Inferior parietal cortex (tissue), 1 donor: ENCODE measurements at regions not wholly inside any gene's neighbourhood (a gene's known extent, or its start where the extent isn't known, plus 50 kb on each side); places are given as distances from the start of the nearest gene placed in this dataset.

Source experiments
- DNase-seq: peaks from one replicate; pipeline ENCODE4 v3.0.0-alpha.2; 2016; ENCODE audit errors: extremely low spot score

- no peak for DNase-seq
Observed at GRCh38 chr3:76063811-76064210, 278.5 kb upstream of the ZNF717 start.

DNA sequence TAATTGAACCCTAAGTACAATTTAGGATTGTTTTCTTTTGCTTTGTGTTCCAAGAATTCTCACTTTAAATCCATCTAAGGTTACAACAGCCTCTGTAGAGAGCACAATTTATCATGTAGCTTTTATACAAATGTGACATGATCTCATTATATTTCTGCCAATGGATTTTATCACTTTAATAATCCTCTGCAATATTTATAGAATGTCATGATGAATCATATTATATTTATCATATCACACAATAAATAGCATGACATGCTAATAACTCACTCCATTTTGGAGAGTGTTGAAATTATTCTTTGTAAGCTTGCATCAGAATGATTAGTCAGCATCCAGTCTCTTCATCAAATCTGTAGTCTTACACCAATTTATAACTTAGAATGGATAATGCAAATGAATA lies 280.6 kb upstream of the ZNF717 start:
- DNase-seq: no peak

GRCh38 chr3:76078101-76078500 lies 292.8 kb upstream of the ZNF717 start:
- no peak for DNase-seq

GRCh38 chr3:76083992-76084391 lies 298.6 kb upstream of the ZNF717 start:
- DNase-seq: no peak

DNA sequence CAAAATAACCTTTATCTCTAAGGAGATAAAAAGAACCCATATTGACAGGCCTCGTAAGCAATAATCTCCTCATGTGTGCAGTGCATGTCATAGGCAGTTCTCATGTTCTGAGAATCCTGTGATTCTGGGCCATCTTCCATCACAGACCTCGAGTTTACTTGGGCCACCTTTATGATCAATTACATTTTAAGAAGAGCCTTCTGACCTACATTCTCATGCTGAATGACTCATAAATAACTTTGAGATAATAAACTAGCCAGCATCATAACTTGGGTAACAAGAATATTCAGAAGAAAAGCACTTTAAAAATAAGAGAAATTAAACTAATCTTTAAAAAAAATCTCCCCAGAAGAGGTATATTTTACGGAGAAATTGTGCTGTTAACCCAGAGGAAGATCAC lies 310.7 kb upstream of the ZNF717 start:
- no peak for DNase-seq

GRCh38 chr3:76096836-76097588 lies 311.7 kb upstream of the ZNF717 start:
- DNase-seq: no peak

GRCh38 chr3:76097589-76097969 lies 312.2 kb upstream of the ZNF717 start:
- no peak for DNase-seq

GRCh38 chr3:76099956-76100355 lies 314.6 kb upstream of the ZNF717 start:
- no peak for DNase-seq

DNA sequence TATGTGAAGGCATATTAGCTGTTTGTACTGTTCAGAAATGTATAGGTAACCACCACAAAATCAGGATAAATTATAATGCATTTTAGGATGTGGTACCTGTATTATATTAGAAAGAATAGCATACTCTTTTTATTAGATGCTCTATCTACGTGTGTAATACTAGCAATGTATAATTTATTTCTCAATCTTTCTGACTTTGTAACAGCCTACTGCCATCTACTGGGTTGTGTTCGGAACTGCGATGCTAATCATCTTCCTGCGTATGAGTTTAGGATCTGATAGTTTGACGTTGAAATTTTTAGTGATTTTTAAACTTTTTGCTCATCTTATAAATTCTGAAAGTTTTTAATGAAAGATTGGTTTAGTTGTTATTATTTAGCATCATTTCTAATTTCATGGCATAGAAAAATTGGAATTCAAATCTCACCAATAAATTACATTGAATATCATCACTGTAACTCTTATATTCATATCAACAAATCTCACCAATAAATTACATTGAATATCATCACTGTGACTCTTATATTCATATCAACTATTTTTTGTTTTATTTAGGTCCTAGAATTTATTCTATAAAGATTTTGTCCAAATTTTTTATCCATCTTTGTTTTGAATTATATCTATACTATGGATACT lies 322.7 kb upstream of the ZNF717 start:
- peak; percentile 47 for DNase-seq

DNA sequence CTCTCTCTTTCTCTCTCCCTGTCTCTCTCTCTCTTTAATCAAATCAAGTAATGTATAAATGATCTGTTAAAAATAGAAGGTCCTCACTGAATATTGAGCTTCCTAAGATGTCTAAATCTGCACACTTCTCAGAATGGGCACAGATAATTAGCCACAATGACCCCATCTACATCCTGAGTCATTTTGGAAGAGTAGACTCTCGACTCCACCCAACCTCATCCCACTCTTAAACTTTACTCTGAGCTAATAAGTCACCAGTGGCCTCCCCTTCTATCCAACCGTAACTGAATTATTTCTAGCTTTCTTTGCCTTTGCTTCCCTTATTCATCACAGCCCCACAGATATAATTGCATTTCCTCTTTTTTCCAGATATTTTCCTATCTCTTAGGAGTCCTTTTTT lies 326.5 kb upstream of the ZNF717 start:
- no peak for DNase-seq

- DNase-seq: no peak
Observed at GRCh38 chr3:76122007-76122406, 336.7 kb upstream of the ZNF717 start.

DNA sequence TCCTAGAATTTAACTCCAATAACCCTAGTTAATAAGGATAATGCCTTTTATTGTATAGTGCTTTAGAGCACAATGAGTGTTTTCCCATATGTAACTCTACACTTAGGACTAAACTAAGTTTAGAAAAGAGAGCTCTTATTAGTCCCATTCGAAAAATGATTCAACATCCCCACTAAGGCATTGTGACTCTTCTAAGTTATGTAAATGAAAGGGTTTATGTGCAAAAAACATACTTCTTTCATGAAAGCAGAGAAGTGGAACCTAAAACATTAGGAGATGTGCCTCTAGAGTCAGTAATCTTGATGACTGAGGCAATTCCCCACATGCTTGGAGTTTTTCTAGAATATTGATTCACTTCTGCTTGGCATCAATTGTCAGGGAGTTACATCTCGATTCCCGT lies 344.1 kb upstream of the ZNF717 start:
- no peak for DNase-seq

GRCh38 chr3:76131396-76132153 lies 346.2 kb upstream of the ZNF717 start:
- DNase-seq: no peak

GRCh38 chr3:76132154-76132470 lies 346.8 kb upstream of the ZNF717 start:
- no peak for DNase-seq

DNA sequence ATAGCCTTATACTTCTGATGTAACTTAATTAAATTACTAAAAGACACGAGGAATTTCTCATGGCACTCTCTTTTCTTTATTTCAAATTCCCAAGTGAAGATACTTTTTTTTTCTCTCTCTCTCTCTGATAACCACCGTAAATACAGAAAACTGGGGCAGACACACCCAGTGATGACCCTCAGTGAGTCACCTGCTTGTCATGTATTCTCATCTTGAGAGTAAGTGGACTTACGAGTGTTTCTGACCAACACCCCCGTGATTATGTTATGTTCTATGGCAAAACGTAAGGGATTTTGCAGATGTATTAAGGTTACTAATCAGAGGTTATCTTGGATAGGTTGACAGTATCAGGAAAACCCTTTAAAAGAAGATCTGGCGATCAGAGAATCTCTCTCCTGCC lies 348.8 kb upstream of the ZNF717 start:
- no peak for DNase-seq

DNA sequence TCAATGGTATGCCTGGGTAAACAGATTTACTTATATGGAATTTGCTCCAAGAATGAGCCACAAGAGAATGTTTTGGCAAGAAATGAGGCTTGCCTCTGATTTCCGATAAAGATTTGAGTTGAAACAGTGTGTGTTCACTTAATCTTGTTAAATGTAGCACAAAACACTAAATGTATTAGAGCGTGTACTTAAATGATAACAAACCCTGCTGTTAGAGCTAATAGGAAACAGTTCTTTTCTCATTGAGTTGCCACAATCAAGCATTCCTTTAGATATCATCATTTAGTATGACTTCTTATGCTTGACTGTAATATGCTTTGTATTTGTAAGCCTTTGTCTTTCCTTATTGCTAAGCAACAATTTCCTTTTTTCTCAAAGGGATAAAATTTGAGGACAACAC lies 353.6 kb upstream of the ZNF717 start:
- no peak for DNase-seq

- DNase-seq: no peak
Observed at GRCh38 chr3:76147846-76148245, 362.5 kb upstream of the ZNF717 start.

DNA sequence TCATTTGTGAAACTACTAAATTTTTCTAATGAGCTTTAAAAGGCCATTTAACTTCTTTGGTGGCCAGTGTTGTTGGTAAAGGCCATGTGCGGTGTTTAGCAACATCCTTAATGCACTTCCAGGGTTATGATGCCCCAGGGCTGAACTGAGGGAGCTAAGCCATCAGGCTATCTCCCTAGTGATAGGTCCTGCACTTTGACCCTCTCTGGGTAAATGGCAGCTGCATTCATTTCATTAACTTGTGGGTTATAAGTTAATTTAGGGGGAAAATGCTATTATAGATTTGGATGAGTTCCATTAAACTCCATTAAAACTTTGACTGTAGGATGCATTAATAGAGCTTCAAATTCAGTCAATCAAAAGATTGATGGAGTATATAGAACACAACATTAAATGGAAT lies 366.7 kb upstream of the ZNF717 start:
- DNase-seq: no peak

DNA sequence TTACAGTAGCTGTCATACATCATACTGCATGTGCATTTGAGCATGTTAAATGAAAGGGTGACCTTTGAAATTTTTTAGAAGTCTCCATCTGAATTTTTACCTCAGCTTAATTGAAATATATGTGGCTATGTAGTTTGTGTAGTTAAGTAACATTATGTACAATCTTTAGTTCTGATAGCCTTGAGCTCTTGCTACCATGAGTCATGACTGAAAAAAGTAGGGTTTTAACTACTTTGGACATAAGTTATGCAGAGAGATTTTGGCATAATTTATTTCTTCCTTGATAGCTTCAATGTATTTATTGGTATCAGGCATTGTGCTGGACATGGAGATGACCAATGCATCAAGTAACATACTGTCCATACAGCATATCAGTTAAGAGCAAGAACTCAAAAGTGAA lies 376.5 kb upstream of the ZNF717 start:
- no peak for DNase-seq

GRCh38 chr3:76171647-76172046 lies 386.3 kb upstream of the ZNF717 start:
- no peak for DNase-seq

DNA sequence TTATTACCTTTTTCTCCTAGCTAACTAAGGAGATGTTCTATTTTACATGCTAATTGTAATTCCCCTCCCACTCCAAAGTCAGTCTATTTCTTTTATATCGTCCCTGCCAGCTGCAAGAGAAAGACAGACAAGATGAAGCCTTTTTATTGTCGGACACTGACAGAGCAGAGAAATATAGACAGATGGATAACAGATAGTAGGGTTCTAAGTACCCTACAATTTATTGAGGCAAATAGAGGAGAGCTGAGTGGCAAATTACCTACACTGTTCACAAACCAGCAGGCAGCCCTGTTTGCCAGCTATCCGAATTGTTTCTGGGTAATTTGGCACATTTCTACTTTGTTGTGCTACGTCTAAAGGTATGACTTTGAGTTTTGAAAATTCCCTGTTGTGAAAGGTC lies 392.3 kb upstream of the ZNF717 start:
- no peak for DNase-seq

- DNase-seq: no peak
Observed at GRCh38 chr3:76178412-76178811, 393.1 kb upstream of the ZNF717 start.

DNA sequence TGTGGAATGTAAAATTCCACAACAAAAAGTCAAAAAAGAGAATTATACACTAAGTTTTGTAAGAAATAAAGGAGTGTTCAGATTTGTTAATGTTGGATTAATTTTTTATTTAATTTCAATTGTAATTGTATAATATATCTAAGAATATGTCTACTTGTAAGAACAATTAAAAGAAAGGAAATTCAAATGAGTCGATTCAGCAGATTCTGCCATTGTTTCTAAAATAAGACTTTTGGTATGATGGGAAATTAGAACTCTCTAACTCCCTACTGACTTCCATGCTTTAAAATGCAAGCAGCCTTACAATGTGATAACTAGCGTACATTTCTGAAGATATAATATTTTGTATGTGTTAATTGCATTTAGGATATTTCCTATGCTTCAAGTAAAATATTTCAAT lies 395.9 kb upstream of the ZNF717 start:
- no peak for DNase-seq
